ENCODE measurements at regions not wholly inside any gene's neighbourhood (a gene's known extent, or its start where the extent isn't known, plus 50 kb on each side); places are given as distances from the start of the nearest gene placed in this dataset.
"Not testable (repeated sequence)": the region's sequence is repeated elsewhere in the genome, so short reads cannot be mapped to it uniquely, and the experiment has no call there.

- DNase-seq, result no peak
Observed at GRCh38 chr3:73186741-73187140, 125.3 kb downstream of the EBLN2 start.

DNA sequence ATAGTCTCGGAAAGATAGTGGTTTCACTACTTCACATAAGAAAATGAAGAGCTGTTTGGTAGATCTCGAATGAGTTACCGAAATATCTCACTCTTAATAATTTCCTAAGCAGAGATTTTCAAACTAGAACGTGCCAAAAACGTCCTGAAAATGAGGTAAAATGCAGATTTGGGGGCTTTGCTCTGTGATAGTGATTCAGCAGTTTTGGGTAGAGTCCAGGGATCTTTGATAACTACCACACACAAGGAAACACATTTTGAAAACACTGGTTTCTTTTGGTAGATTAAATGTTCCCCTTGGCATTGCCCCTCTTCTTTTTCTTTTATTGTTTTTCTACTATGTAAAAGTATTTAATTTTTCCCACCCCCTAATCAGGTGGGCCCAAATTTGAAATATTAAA lies 125.9 kb downstream of the EBLN2 start:
- no peak for DNase-seq

GRCh38 chr3:73188707-73189106 lies 127.2 kb downstream of the EBLN2 start:
- peak; percentile 68 for DNase-seq

- DNase-seq, result peak; percentile 28
Observed at GRCh38 chr3:73192036-73192738, 130.7 kb downstream of the EBLN2 start.

GRCh38 chr3:73193943-73194342 lies 132.5 kb downstream of the EBLN2 start:
- DNase-seq, result not testable (repeated sequence)

DNA sequence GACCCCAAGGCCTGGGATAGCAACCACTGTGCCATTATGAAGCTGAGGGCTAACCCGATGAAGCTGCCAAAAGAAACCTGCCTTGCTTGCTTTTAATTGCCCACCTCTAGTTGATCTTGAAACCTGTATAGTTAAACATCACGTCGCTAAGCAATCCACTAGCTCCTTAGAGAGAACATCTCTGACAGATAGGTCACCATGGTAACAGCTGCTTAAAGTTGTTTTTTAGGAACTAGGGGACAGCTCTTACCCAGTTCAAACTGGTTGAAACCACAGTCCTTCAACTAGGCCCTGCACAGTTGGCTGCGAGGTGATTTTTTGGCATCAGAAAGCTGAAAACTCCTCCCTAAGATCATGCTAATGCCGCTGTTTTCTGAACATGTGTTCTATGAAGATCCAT lies 135.7 kb downstream of the EBLN2 start:
- peak; percentile 1 for DNase-seq

DNA sequence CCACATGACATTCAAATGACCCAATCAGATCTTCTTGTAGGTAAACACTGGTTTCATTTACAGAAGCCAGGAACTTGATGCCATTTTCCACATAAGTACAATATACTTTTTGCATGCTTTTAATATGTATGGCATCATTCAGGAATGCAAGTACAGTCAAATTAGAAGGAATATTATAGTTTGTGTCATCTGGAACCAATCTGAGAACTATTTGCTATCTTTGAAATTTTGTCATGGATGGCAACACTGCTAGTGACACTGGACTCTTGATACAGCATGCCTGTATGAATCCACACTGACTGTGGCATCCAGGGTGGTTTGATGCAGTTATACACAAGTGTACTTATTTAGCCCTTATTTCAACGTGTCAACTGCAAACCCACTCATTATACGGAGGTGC lies 141.6 kb downstream of the EBLN2 start:
- DNase-seq, result no peak

GRCh38 chr3:73203633-73204032 lies 142.2 kb downstream of the EBLN2 start:
- DNase-seq, result no peak

DNA sequence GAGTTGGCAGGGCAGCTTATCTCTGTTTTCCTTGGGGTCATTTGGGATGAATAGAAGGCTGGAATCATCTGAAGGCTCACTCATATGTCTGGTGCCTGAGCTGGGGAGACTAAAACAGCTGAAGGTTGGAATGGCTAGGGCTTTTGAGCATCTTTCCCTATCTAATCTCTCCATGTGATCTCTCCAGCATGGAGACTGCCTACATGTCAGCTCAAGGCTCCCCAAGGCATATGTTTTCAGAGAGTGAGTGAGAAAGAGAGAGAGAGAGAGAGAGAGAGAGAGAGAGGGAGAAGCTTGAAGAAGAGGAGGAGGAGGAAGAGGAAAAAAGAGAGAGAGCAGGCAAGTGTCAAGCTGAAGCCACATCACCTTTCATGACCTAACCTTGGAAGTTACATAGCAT lies 143.4 kb downstream of the EBLN2 start:
- no peak for DNase-seq

DNA sequence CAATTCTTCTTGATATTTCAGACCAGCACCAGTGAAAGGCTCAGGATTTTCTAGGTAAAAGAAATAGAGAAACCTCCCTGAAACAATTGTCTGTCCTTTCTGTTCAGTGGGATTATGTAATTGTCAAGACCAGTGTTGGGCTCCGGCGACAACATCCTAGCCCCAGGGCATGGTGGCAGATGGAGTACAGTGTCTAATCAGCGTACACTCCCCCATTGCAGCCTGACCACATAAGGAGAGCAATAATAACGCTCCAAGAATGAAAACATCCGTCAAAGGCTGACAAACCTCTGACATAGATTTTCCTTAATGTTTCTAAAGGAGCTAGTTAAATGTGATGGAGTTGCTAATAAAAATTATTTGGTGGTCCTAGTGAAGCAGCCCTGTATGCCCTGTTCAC lies 144.6 kb downstream of the EBLN2 start:
- DNase-seq, result no peak

DNA sequence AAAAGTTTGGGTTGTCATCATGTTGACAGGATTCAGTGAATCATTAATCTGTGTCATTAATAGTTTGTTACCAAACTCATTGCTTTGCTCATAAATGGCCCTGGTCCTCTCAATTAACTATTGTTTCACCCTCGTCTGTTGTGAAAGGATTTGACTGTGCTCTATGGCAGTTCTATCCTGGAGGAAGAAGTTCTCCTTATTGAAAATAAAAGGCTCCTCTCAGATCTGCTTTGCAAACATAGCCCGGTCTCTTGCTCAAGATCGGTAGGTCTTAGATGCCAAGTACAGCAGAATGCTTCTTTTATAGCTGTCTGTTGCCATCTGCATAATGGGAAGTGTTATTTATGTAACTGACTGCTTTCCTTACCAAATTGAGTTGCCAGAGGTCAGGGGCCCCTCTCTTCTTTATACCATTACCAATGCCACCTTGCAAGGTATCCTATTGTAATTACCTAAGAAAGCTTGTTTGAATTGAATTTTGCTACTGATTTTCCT lies 146.5 kb downstream of the EBLN2 start:
- no peak for DNase-seq

GRCh38 chr3:73210759-73211158 lies 149.3 kb downstream of the EBLN2 start:
- DNase-seq, result no peak

DNA sequence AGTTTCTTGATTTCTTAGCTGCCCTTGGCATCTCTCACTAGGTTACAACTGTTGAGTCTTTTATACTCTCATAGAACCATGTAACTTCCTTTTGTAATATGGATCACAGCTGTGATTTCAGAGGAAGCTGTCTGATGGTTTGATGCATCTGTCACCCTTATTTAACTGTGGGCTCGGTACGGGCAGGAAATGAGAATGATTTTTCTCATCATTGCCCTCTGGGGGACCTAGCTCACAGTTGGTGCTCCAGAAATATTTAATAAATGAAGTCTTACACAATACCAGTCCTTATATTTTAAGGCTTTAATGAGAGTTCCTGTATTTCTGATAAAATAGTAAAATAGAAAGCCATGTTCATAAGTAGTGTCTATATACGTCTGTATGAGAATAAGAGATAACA lies 151.2 kb downstream of the EBLN2 start:
- DNase-seq, result no peak

DNA sequence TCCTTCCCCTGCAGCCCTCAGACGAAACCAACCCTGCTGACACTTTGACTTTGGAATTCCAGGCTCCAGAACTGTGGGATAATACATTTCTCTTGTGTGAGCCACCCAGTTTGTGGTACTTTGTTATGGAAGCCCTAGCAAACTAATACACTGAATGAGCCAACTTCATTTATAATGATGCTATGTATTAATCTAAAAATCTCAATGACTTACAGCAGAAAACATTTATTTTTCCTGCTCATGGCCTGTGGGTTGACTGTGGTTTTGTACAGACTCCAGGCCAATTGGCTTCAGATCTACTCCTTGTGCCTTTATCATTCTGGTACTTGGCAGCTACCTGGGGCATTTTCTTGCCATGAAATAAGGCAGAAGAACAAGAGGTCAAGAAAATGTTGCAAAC lies 152.4 kb downstream of the EBLN2 start:
- no peak for DNase-seq

DNA sequence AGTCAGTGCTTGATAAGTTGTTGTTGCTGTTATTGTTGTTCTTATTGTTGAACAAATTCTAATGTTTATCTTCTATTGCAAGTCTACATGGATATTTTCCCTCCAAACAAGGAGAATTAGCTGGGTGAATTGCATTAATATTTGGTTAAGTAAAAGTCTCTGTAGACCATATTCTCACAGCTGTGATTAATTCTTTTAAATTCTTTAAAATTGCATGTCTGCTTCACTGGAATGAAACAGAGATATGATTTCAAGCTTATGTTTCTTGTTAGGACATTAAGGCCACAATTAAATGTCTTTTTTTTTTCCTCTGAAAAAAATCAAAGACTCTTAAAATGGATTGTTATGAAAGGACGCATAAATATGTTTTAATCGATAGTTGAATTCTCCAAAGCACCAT lies 153.4 kb downstream of the EBLN2 start:
- DNase-seq, result no peak

DNA sequence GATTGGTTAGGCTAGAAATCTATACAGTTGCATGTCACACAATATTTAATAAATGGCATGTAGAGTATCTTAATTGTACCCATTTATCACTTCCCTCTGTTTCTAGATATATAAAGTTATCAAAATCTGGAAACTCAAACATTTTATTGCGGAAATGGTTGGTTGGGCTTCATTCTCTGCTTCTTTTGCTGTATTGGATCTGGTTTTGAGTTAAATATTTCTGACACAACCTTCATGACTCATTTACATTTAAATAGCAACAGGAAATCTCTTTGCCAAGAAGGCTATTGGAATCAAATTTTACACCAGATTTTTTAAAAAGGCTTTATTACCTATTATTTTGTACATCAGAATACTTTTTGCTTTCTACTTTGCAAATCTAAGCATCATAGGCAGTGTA lies 153.8 kb downstream of the EBLN2 start:
- DNase-seq, result no peak

GRCh38 chr3:73215901-73216300 lies 154.4 kb downstream of the EBLN2 start:
- no peak for DNase-seq

GRCh38 chr3:73216310-73216709 lies 154.9 kb downstream of the EBLN2 start:
- no peak for DNase-seq

GRCh38 chr3:73222126-73222525 lies 160.7 kb downstream of the EBLN2 start:
- DNase-seq, result no peak

DNA sequence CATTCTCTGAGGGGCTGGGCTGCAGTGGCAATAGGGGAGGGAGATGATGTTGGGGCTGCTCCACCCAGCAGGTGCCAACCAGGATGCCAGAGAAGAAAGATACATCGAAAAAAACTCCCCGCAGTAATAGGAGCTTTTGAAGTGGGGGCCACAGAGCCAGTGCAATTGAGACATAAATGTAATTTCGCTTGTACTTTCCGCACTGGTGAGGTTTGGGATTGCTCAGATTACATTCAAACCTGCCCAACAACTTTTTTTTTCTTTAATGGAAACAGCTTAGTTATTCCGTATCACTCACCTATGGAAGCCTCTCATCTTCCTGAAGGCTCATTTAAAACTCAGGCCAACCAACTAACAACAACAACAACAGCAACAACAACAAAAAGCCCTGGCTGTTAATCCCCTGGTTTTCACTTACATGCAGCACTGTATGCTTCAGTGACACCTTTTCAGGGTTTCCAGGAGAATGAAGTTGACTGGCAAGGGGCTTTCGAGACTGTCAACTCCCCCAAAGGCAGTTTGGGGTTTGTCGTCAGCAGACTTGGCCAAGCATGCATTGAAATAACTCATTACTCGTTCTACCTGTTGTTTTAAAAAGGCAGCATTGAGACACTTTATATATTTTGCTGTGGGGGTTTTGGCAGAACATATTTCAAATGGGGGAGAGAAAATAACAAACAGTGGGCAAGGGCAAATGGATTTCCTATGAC lies 163.8 kb downstream of the EBLN2 start:
- DNase-seq, result no peak

DNA sequence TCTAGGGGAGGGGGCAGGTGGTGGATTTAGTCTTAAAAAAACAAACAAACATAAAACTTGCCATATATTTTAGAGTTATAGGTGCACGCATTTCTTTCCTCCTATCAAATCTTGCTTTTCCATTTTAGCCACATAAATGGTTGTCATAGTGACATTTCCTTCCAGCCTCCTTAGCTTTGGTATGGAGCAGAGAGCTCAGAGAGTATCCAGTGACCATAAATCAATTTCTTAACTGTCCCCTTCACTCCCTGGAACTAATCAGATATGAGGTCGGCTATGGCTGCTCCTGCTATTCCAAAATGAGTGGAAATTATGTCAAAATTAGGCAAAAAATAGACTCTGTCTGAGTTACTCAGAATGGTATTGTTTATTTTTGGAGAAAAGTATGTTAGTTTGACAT lies 164.5 kb downstream of the EBLN2 start:
- no peak for DNase-seq

DNA sequence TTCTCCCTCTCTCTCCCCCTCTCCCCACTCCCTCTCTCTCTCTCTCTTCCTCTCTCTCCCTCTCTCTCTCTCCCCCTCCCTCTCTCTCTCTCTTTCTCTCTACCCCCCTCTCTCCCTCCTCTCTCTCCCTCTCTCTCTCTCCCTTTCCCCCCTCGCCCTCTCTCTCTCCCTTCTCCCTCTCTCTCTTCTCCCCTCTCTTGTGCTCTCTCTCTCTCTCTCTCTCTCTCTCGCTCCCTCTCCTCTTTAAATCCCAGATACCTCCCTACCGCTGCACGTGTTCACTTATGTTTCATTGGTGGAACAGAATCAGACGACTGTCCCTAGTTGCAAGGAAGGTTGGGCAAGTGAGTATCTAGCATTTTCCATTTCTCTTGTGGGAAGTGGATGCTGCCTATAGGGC lies 166.5 kb downstream of the EBLN2 start:
- DNase-seq, result no peak

DNA sequence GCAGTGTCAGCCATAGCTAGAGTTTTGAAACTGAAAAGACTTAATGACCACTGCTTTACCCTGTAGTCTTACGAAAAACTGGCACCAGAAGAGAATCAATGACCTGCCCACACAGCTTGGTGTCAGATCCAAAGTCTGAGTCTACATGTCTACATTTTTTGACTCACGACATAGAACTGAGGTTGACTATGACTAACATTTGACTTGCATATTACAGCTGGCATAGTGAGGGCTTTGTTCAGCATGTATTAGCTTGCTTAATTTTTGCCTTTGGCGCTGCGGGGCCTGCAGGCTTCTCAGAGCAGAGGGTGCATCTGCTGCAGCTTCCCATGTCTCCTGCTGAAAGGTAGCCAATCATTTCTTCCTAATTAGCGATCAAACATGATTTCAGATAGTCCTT lies 167.0 kb downstream of the EBLN2 start:
- DNase-seq, result no peak

GRCh38 chr3:73228959-73229358 lies 167.5 kb downstream of the EBLN2 start:
- no peak for DNase-seq
